ENCODE measurements at regions not wholly inside any gene's neighbourhood (a gene's known extent, or its start where the extent isn't known, plus 50 kb on each side); places are given as distances from the start of the nearest gene placed in this dataset.

DNA sequence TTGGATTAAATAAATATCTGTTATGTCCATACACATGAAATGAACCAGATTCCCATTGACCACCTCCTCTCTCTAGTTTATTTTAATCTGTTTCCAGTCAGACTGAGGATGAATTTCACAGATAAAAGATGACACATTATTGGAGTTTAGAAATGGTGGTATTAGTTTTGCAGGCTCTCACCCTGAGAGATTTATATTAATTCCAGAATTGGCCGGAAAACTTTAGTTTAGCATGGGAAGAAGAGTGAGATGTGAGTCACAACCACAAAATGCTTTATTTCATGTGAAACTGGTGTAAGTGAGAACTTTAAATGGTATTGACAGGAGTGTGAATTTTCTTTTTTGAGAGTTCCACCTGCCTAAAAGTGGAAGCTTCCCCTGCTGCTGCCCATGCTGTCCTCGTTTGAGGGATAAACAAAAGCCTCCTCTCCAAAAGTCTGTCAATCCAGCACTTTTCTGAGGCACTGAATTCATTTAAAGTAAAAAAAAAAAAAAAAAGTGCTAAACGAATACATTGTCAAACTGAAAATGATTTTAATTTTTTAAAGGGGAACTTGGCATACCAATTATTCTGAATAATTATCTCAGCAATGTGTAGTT is 65.1 kb upstream of the EPHA3 start:
- Mint-ChIP-seq H3K4me3 (no peak overlapping the region), H3K9me3 (no peaks in the 10 kb centered on the region), H3K36me3 (ENCODE audit: low read depth) (no peaks in the 10 kb centered on the region), H3K4me1 (peaks cover 10% of the 10 kb centered on the region), H3K27ac (no peak overlapping the region), H3K27me3 (ENCODE audit: insufficient read depth) (no peaks in the 10 kb centered on the region)
- Histone ChIP-seq H3K4me1 (ENCODE audit: control insufficient read depth, insufficient read depth, low read length) (no peaks in the 10 kb centered on the region), H3K36me3 (ENCODE audit: control insufficient read depth, insufficient read depth, low read length) (no peaks in the 10 kb centered on the region), H3K27ac (ENCODE audit: low read depth, low read length) (no peak overlapping the region), H3K4me3 (ENCODE audit: low read length) (no peak overlapping the region), H3K9me3 (ENCODE audit: control insufficient read depth, low read length) (no peaks in the 10 kb centered on the region), H3K9ac (ENCODE audit: extremely low read depth, low read length, poor library complexity, severe bottlenecking) (no peak overlapping the region), H3K27me3 (ENCODE audit: control insufficient read depth, insufficient read depth, low read length, poor library complexity, severe bottlenecking) (no peaks in the 10 kb centered on the region)
- TF ChIP-seq, protein P1, sequence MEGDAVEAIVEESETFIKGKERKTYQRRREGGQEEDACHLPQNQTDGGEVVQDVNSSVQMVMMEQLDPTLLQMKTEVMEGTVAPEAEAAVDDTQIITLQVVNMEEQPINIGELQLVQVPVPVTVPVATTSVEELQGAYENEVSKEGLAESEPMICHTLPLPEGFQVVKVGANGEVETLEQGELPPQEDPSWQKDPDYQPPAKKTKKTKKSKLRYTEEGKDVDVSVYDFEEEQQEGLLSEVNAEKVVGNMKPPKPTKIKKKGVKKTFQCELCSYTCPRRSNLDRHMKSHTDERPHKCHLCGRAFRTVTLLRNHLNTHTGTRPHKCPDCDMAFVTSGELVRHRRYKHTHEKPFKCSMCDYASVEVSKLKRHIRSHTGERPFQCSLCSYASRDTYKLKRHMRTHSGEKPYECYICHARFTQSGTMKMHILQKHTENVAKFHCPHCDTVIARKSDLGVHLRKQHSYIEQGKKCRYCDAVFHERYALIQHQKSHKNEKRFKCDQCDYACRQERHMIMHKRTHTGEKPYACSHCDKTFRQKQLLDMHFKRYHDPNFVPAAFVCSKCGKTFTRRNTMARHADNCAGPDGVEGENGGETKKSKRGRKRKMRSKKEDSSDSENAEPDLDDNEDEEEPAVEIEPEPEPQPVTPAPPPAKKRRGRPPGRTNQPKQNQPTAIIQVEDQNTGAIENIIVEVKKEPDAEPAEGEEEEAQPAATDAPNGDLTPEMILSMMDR (conservative IDR thresholded peaks at IDR 0.05), result no peak
- DNase-seq, result no peak
- WGBS, 2 experiments (ENCODE audit: insufficient coverage in 1 of 2, insufficient read length in 1 of 2), result 69 to 78% methylated on average over 2 to 3 of the region's 3 CpGs

DNA sequence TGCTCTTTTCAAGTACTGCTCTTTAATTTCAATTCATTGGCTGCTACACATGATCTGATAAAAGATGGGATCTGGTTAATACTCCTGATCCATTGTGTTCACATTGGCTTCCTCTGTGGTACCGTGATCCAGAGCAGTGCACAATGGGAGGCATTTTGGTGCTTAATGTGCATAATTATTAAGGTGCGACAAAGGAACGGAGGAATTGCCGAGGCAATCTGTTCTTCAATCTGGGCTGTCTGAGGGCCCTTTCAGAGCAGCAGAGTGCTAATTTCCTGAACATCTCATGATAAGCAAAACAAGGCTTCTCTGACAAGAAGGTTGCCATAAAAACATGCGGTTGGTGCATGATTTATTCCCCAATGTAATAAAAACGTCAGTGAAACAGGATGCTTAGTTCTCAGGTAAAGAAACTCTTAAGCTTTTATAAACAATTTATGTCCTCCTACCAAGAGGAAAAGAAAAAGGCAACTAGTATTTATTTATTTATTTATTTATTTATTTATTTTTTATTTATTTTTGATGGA is 64.0 kb upstream of the EPHA3 start:
- H3K27me3 ChIP-seq (ENCODE audit: control insufficient read depth, insufficient read depth, low read length, poor library complexity, severe bottlenecking), result no peaks in the 10 kb centered on the region
- no peaks in the 10 kb centered on the region for H3K36me3 ChIP-seq (ENCODE audit: control insufficient read depth, insufficient read depth, low read length)
- no peak overlapping the region for H3K9ac ChIP-seq (ENCODE audit: extremely low read depth, low read length, poor library complexity, severe bottlenecking)
- Mint-ChIP-seq H3K27me3 (ENCODE audit: insufficient read depth) (no peaks in the 10 kb centered on the region), H3K4me1 (peaks cover 10% of the 10 kb centered on the region), H3K4me3 (no peak overlapping the region), H3K36me3 (ENCODE audit: low read depth) (no peaks in the 10 kb centered on the region), H3K27ac (no peak overlapping the region), H3K9me3 (no peaks in the 10 kb centered on the region)
- no peaks in the 10 kb centered on the region for H3K9me3 ChIP-seq (ENCODE audit: control insufficient read depth, low read length)
- H3K4me1 ChIP-seq (ENCODE audit: control insufficient read depth, insufficient read depth, low read length), result no peaks in the 10 kb centered on the region
- no peak overlapping the region for H3K4me3 ChIP-seq (ENCODE audit: low read length)
- H3K27ac ChIP-seq (ENCODE audit: low read depth, low read length), result no peak overlapping the region
- DNase-seq, result no peak
- 73 to 96% methylated on average over 4 to 6 of the region's 6 CpGs for WGBS, 2 experiments (ENCODE audit: insufficient coverage in 1 of 2, insufficient read length in 1 of 2)
- TF ChIP-seq, protein P1 (conservative IDR thresholded peaks at IDR 0.05), result no peak

DNA sequence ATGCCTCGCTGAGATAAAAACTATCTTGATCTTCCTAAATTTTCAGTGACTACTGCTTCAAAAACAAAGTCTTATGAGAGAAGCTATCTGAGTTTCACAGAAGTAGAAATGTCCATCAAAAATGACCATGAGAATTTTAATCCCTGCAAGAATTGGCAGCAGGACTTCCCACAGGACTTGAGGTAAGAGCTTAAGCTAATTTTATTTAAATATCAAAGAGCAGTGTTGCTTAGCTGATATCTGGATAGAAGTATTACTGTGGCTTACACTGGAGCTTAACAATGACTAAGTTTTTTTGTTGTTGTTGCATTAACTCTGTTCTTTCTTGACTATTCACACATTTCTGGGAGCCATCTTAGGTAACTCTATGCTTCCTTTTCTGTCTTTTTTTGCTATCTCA is 60.8 kb upstream of the EPHA3 start:
- Histone ChIP-seq H3K27ac (ENCODE audit: low read depth, low read length) (no peak overlapping the region), H3K9ac (ENCODE audit: extremely low read depth, low read length, poor library complexity, severe bottlenecking) (no peak overlapping the region), H3K9me3 (ENCODE audit: control insufficient read depth, low read length) (no peaks in the 10 kb centered on the region), H3K4me3 (ENCODE audit: low read length) (no peak overlapping the region), H3K4me1 (ENCODE audit: control insufficient read depth, insufficient read depth, low read length) (no peaks in the 10 kb centered on the region), H3K27me3 (ENCODE audit: control insufficient read depth, insufficient read depth, low read length, poor library complexity, severe bottlenecking) (no peaks in the 10 kb centered on the region), H3K36me3 (ENCODE audit: control insufficient read depth, insufficient read depth, low read length) (no peaks in the 10 kb centered on the region)
- no peaks in the 10 kb centered on the region for H3K36me3 Mint-ChIP-seq (ENCODE audit: low read depth)
- H3K27ac Mint-ChIP-seq, result no peak overlapping the region
- no peak overlapping the region for H3K4me3 Mint-ChIP-seq
- no peaks in the 10 kb centered on the region for H3K9me3 Mint-ChIP-seq
- DNase-seq, result no peak
- WGBS, 2 experiments (ENCODE audit: insufficient coverage in 1 of 2, insufficient read length in 1 of 2), result 86 to 92% methylated on average over 1 of the region's 1 CpG
- peaks cover 11% of the 10 kb centered on the region for H3K4me1 Mint-ChIP-seq
- TF ChIP-seq, protein P1 (conservative IDR thresholded peaks at IDR 0.05), result no peak
- H3K27me3 Mint-ChIP-seq (ENCODE audit: insufficient read depth), result no peaks in the 10 kb centered on the region

All from endodermal cell (in vitro differentiated cells).